Breast epithelium (tissue), 4 donors: ENCODE measurements at regions not wholly inside any gene's neighbourhood (a gene's known extent, or its start where the extent isn't known, plus 50 kb on each side); places are given as distances from the start of the nearest gene placed in this dataset.

Experiments
- DNase-seq, 2 donors: peaks; one replicate each; pipeline ENCODE4 v3.0.0-alpha.2; 2019; ENCODE audit warnings: low spot score in 2 of 2
- H3K27ac ChIP-seq, 2 donors: fragments of 200-600 bp; sonication (generic) in 1 of 2; one replicate each; pipeline ENCODE4 v1.5.1; 2016 to 2019; ENCODE audit warnings: mild to moderate bottlenecking in 1 of 2
- H3K27me3 ChIP-seq, 2 donors: fragments of 200-600 bp; sonication (generic) in 1 of 2; one replicate each; pipeline versions ENCODE4 v1.5.1 to v1.6.0; 2017 to 2019; ENCODE audit warnings: control low read depth in 1 of 2, mild to moderate bottlenecking in 1 of 2
- H3K36me3 ChIP-seq: fragments of 200-600 bp; one replicate; pipeline ENCODE4 v1.5.1; 2019
- H3K4me1 ChIP-seq, 2 donors: fragments of 200-600 bp; sonication (generic); one replicate each; pipeline ENCODE4 v1.5.1; 2016 to 2019; ENCODE audit warnings: control low read depth in 1 of 2
- H3K4me3 ChIP-seq, 3 donors: fragments of 200-600 bp; sonication (generic); 1 replicate in 2 of 3; 2 replicates in 1 of 3; pipeline ENCODE4 v1.5.1; 2016 to 2019; ENCODE audit warnings: mild to moderate bottlenecking in 3 of 3, moderate library complexity in 2 of 3
- H3K9me3 ChIP-seq, 2 donors: fragments of 200-600 bp; sonication (generic) in 1 of 2; one replicate each; pipeline ENCODE4 v1.5.1; 2016 to 2019; ENCODE audit warnings: control low read depth in 1 of 2
- POLR2A ChIP-seq: fragments of 450-650 bp; IDR thresholded peaks from one replicate; pipeline ENCODE4 v1.6.1; 2016; ENCODE audit warnings: antibody characterized with exemption, mild to moderate bottlenecking, moderate library complexity
- POLR2AphosphoS5 ChIP-seq, 3 donors: sonication (generic); formaldehyde crosslinking; IDR thresholded peaks; one replicate each; pipeline ENCODE4 v1.6.1; 2017; ENCODE audit warnings: antibody characterized with exemption in 3 of 3
- intact Hi-C: fragments of 100-400 bp; cut with DNase I; formaldehyde crosslinking; loops from one replicate; pipeline ENCODE4 v1.15.1; 2023; ENCODE audit warnings: low total_unique reads
- TF ChIP-seq, protein P1 (sequence below), 3 donors: fragments of 450-650 bp; IDR thresholded peaks; one replicate each; pipeline ENCODE4 v1.5.1; 2016 to 2017; ENCODE audit warnings: antibody characterized with exemption in 3 of 3, mild to moderate bottlenecking in 3 of 3, moderate library complexity in 3 of 3

GRCh38 chr9:16143310-16143709 is 590.5 kb downstream of the CCDC171 start:
- TF ChIP-seq POLR2A = no peak
- no peak for TF ChIP-seq POLR2AphosphoS5 (IDR thresholded peaks at IDR 0.05)
- TF ChIP-seq, protein P1, sequence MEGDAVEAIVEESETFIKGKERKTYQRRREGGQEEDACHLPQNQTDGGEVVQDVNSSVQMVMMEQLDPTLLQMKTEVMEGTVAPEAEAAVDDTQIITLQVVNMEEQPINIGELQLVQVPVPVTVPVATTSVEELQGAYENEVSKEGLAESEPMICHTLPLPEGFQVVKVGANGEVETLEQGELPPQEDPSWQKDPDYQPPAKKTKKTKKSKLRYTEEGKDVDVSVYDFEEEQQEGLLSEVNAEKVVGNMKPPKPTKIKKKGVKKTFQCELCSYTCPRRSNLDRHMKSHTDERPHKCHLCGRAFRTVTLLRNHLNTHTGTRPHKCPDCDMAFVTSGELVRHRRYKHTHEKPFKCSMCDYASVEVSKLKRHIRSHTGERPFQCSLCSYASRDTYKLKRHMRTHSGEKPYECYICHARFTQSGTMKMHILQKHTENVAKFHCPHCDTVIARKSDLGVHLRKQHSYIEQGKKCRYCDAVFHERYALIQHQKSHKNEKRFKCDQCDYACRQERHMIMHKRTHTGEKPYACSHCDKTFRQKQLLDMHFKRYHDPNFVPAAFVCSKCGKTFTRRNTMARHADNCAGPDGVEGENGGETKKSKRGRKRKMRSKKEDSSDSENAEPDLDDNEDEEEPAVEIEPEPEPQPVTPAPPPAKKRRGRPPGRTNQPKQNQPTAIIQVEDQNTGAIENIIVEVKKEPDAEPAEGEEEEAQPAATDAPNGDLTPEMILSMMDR (IDR thresholded peaks at IDR 0.05) = no peak
- no peak overlapping the region for H3K4me3 ChIP-seq
- H3K27ac ChIP-seq = no peak overlapping the region
- H3K36me3 ChIP-seq = no peaks in the 10 kb centered on the region
- intact Hi-C loops = no loop called here
- H3K9me3 ChIP-seq = no peaks in the 10 kb centered on the region
- no peak for DNase-seq
- no peaks in the 10 kb centered on the region for H3K4me1 ChIP-seq
- no peaks in the 10 kb centered on the region for H3K27me3 ChIP-seq

DNA sequence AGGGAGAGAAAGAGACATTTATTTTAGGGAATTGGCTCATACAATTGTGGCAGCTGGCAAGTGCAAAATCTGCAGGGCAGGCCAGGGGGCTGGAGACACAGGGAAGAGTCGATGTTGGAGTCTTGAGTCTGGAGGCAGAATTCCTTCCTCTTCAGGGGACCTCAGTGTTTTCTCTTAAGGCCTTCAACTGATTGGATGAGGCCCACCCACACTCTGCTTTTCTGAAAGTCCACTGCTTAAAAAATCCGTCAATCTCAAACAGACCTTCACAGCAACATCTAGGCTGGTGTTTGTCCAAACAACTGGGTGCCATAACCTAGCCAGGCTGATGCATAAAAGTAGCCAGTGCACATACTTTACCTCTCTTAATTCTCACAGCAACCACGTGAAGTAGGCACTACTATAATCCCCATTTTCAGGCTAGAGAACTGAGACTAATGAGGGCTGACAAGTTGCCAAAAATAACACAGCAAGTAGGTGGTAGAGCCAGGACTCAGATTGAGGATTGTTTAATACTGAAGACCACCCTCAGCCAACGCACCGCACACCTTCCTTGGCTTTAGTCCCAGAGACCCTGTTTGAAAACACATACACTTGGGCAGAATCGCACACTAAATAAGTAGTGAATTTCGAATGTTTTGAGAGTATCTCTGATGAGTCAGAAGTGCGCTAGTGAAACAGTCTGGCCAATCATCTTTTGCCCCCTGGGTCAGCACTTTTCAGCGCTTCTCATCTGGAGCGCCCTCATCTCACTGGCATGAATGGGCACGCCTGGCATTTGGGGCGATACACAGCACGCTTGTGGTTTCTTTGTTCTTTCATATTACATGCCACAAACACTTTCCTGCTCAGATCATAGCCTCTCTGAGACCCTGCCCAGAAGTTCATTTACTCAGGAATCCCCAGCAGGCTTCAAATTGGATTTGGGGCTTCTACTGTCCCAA is 591.4 kb downstream of the CCDC171 start:
- H3K9me3 ChIP-seq = no peaks in the 10 kb centered on the region
- intact Hi-C loops = no loop called here
- no peak overlapping the region for H3K4me3 ChIP-seq
- peak in 1 of 2 donors; percentile 67 for DNase-seq
- H3K36me3 ChIP-seq = no peaks in the 10 kb centered on the region
- no peaks in the 10 kb centered on the region for H3K27me3 ChIP-seq
- TF ChIP-seq POLR2AphosphoS5 (IDR thresholded peaks at IDR 0.05) (no peak), POLR2A (no peak)
- TF ChIP-seq, protein P1 (IDR thresholded peaks at IDR 0.05) = no peak
- no peak overlapping the region for H3K27ac ChIP-seq
- H3K4me1 ChIP-seq = no peaks in the 10 kb centered on the region

GRCh38 chr9:16145196-16145950 is 592.5 kb downstream of the CCDC171 start:
- Histone ChIP-seq H3K27ac (no peak overlapping the region), H3K4me3 (no peak overlapping the region), H3K4me1 (no peaks in the 10 kb centered on the region), H3K27me3 (no peaks in the 10 kb centered on the region), H3K9me3 (no peaks in the 10 kb centered on the region), H3K36me3 (no peaks in the 10 kb centered on the region)
- TF ChIP-seq POLR2AphosphoS5 (IDR thresholded peaks at IDR 0.05) (no peak), POLR2A (no peak)
- TF ChIP-seq, protein P1 (IDR thresholded peaks at IDR 0.05) = no peak
- intact Hi-C loops = no loop called here
- DNase-seq = no peak

DNA sequence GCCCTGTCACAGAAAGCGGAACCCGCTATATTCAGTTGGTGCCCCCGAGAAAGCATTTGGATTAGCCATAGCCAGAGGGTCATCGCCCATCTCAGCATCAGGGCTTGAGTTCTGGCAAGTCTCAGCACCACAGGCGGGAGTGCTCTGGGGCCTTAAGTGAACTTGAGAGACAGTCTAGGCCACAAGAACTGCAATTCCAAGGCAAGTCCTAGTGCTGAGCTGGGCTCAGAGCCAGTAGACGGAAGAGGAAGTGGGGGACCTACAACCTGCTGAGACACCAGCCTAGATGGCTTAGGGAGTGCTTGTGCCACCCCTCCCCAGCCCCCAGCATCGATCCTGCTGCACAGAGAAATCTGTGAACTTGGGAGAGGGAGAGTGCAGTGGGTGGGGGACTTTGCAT is 594.9 kb downstream of the CCDC171 start:
- H3K36me3 ChIP-seq = no peaks in the 10 kb centered on the region
- no peaks in the 10 kb centered on the region for H3K27me3 ChIP-seq
- intact Hi-C loops = loop anchor here (1.0 kb wide), 1 partner anchor 39 kb away; no protein-coding TSS in a partner anchor
- no peaks in the 10 kb centered on the region for H3K9me3 ChIP-seq
- H3K4me1 ChIP-seq = no peaks in the 10 kb centered on the region
- no peak for DNase-seq
- TF ChIP-seq, protein P1 (IDR thresholded peaks at IDR 0.05) = no peak
- TF ChIP-seq POLR2AphosphoS5 (IDR thresholded peaks at IDR 0.05) = no peak
- TF ChIP-seq POLR2A = no peak
- no peak overlapping the region for H3K27ac ChIP-seq
- H3K4me3 ChIP-seq = no peak overlapping the region

- Histone ChIP-seq H3K27me3 (no peaks in the 10 kb centered on the region), H3K4me1 (no peaks in the 10 kb centered on the region), H3K4me3 (no peak overlapping the region), H3K9me3 (no peaks in the 10 kb centered on the region), H3K36me3 (no peaks in the 10 kb centered on the region), H3K27ac (no peak overlapping the region)
- TF ChIP-seq POLR2A (no peak), POLR2AphosphoS5 (IDR thresholded peaks at IDR 0.05) (no peak)
- TF ChIP-seq, protein P1 (IDR thresholded peaks at IDR 0.05) = no peak
- no peak for DNase-seq
- intact Hi-C loops = no loop called here
Measured at GRCh38 chr9:16150501-16150900, 597.7 kb downstream of the CCDC171 start.
